ENCODE measurements at regions not wholly inside any gene's neighbourhood (a gene's known extent, or its start where the extent isn't known, plus 50 kb on each side); places are given as distances from the start of the nearest gene placed in this dataset.

- in situ Hi-C loops (cut with HindIII; ENCODE audit: low sequenced_read_pairs): no loop called here
- DNase-seq (ENCODE audit: low read depth): no peak
Observed at GRCh38 chr9:13484186-13484585, 204.7 kb upstream of the MPDZ start.

GRCh38 chr9:13481274-13481673, 201.8 kb upstream of the MPDZ start:
- no peak for TF ChIP-seq CTCF (IDR thresholded peaks at IDR 0.05; ENCODE audit: low read depth, low read length, missing control alignments)
- H3K4me3 ChIP-seq (ENCODE audit: low read depth, low read length): no peak overlapping the region
- DNase-seq (ENCODE audit: low read depth): no peak
- in situ Hi-C loops (cut with HindIII; ENCODE audit: low sequenced_read_pairs): no loop called here

More at GRCh38 chr9:13484186-13484585, 204.7 kb upstream of the MPDZ start:
- TF ChIP-seq CTCF (IDR thresholded peaks at IDR 0.05; ENCODE audit: low read depth, low read length, missing control alignments): no peak
- no peak overlapping the region for H3K4me3 ChIP-seq (ENCODE audit: low read depth, low read length)

- no peak overlapping the region for H3K4me3 ChIP-seq (ENCODE audit: low read depth, low read length)
- DNase-seq (ENCODE audit: low read depth): no peak
- in situ Hi-C loops (cut with HindIII; ENCODE audit: low sequenced_read_pairs): no loop called here
- TF ChIP-seq CTCF (IDR thresholded peaks at IDR 0.05; ENCODE audit: low read depth, low read length, missing control alignments): no peak
Observed at GRCh38 chr9:13480693-13481092, 201.2 kb upstream of the MPDZ start.

GRCh38 chr9:13479096-13479495, 199.6 kb upstream of the MPDZ start:
- in situ Hi-C loops (cut with HindIII; ENCODE audit: low sequenced_read_pairs): no loop called here
- H3K4me3 ChIP-seq (ENCODE audit: low read depth, low read length): no peak overlapping the region
- TF ChIP-seq CTCF (IDR thresholded peaks at IDR 0.05; ENCODE audit: low read depth, low read length, missing control alignments): no peak
- no peak for DNase-seq (ENCODE audit: low read depth)

- no peak overlapping the region for H3K4me3 ChIP-seq (ENCODE audit: low read depth, low read length)
- in situ Hi-C loops (cut with HindIII; ENCODE audit: low sequenced_read_pairs): no loop called here
- DNase-seq (ENCODE audit: low read depth): no peak
- TF ChIP-seq CTCF (IDR thresholded peaks at IDR 0.05; ENCODE audit: low read depth, low read length, missing control alignments): no peak
Observed at GRCh38 chr9:13478639-13479038, 199.1 kb upstream of the MPDZ start.

- in situ Hi-C loops (cut with HindIII; ENCODE audit: low sequenced_read_pairs): no loop called here
- H3K4me3 ChIP-seq (ENCODE audit: low read depth, low read length): no peak overlapping the region
- no peak for TF ChIP-seq CTCF (IDR thresholded peaks at IDR 0.05; ENCODE audit: low read depth, low read length, missing control alignments)
- peak; percentile 65 for DNase-seq (ENCODE audit: low read depth)
Observed at GRCh38 chr9:13478160-13478559, 198.7 kb upstream of the MPDZ start.

- no peak overlapping the region for H3K4me3 ChIP-seq (ENCODE audit: low read depth, low read length)
- in situ Hi-C loops (cut with HindIII; ENCODE audit: low sequenced_read_pairs): no loop called here
- TF ChIP-seq CTCF (IDR thresholded peaks at IDR 0.05; ENCODE audit: low read depth, low read length, missing control alignments): no peak
- DNase-seq (ENCODE audit: low read depth): no peak
Observed at GRCh38 chr9:13470836-13471235, 191.3 kb upstream of the MPDZ start.
